ENCODE measurements at regions not wholly inside any gene's neighbourhood (a gene's known extent, or its start where the extent isn't known, plus 50 kb on each side); places are given as distances from the start of the nearest gene placed in this dataset.

GRCh38 chr2:217443601-217444000, 559.2 kb downstream of the TNS1 start:
- Histone ChIP-seq H3K9ac (ENCODE audit: insufficient read depth in 1 of 2, low read length in 2 of 2) (no peak overlapping the region), H3K27ac (ENCODE audit: low read depth in 1 of 2, low read length in 1 of 2) (no peak overlapping the region), H3K36me3 (ENCODE audit: control insufficient read depth in 4 of 4, insufficient read depth in 4 of 4, low read length in 4 of 4) (no peaks in the 10 kb centered on the region), H3K4me1 (ENCODE audit: control insufficient read depth in 5 of 5, insufficient read depth in 5 of 5, low read length in 5 of 5) (peaks cover 0 to 4% (median 2%) of the 10 kb centered on the region in 5 donors), H3K27me3 (ENCODE audit: control insufficient read depth in 3 of 3, insufficient read depth in 3 of 3, low read length in 2 of 3) (no peaks in the 10 kb centered on the region), H3K4me3 (no peak overlapping the region), H3K9me3 (ENCODE audit: control insufficient read depth in 4 of 4, insufficient read depth in 3 of 4, low read length in 3 of 4) (no peaks in the 10 kb centered on the region)
- 95 to 100% methylated on average over 1 of the region's 1 CpG for WGBS, 2 donors
- ATAC-seq (ENCODE audit: insufficient read depth, low FRiP score) (no peak), DNase-seq (no peak)
- TF ChIP-seq CTCF (IDR thresholded peaks at IDR 0.05; ENCODE audit: control extremely low read depth, extremely low read depth) = no peak

GRCh38 chr2:217440000-217440399, 562.8 kb downstream of the TNS1 start:
- H3K4me3 ChIP-seq = no peak overlapping the region
- no peaks in the 10 kb centered on the region for H3K27me3 ChIP-seq (ENCODE audit: control insufficient read depth in 3 of 3, insufficient read depth in 3 of 3, low read length in 2 of 3)
- H3K36me3 ChIP-seq (ENCODE audit: control insufficient read depth in 4 of 4, insufficient read depth in 4 of 4, low read length in 4 of 4) = no peaks in the 10 kb centered on the region
- no peak overlapping the region for H3K9ac ChIP-seq (ENCODE audit: insufficient read depth in 1 of 2, low read length in 2 of 2)
- peaks cover 7 to 33% (median 11%) of the 10 kb centered on the region in 5 donors for H3K4me1 ChIP-seq (ENCODE audit: control insufficient read depth in 5 of 5, insufficient read depth in 5 of 5, low read length in 5 of 5)
- ATAC-seq (ENCODE audit: insufficient read depth, low FRiP score) (no peak), DNase-seq (no peak)
- no peak overlapping the region for H3K27ac ChIP-seq (ENCODE audit: low read depth in 1 of 2, low read length in 1 of 2)
- no peaks in the 10 kb centered on the region for H3K9me3 ChIP-seq (ENCODE audit: control insufficient read depth in 4 of 4, insufficient read depth in 3 of 4, low read length in 3 of 4)
- TF ChIP-seq CTCF (IDR thresholded peaks at IDR 0.05; ENCODE audit: control extremely low read depth, extremely low read depth) = no peak
- WGBS, 2 donors = 37 to 47% methylated on average over 1 of the region's 1 CpG

GRCh38 chr2:217438821-217439220, 564.0 kb downstream of the TNS1 start:
- H3K27ac ChIP-seq (ENCODE audit: low read depth in 1 of 2, low read length in 1 of 2) = no peak overlapping the region
- 95 to 97% methylated on average over 1 of the region's 1 CpG for WGBS, 2 donors

More at GRCh38 chr2:217438821-217439220, 564.0 kb downstream of the TNS1 start:
- Histone ChIP-seq H3K4me3 (no peak overlapping the region), H3K27me3 (ENCODE audit: control insufficient read depth in 3 of 3, insufficient read depth in 3 of 3, low read length in 2 of 3) (no peaks in the 10 kb centered on the region), H3K36me3 (ENCODE audit: control insufficient read depth in 4 of 4, insufficient read depth in 4 of 4, low read length in 4 of 4) (no peaks in the 10 kb centered on the region), H3K9me3 (ENCODE audit: control insufficient read depth in 4 of 4, insufficient read depth in 3 of 4, low read length in 3 of 4) (no peaks in the 10 kb centered on the region), H3K4me1 (ENCODE audit: control insufficient read depth in 5 of 5, insufficient read depth in 5 of 5, low read length in 5 of 5) (peaks cover 9 to 43% (median 12%) of the 10 kb centered on the region in 5 donors), H3K9ac (ENCODE audit: insufficient read depth in 1 of 2, low read length in 2 of 2) (no peak overlapping the region)
- TF ChIP-seq CTCF (IDR thresholded peaks at IDR 0.05; ENCODE audit: control extremely low read depth, extremely low read depth) = no peak
- DNase-seq (no peak), ATAC-seq (ENCODE audit: insufficient read depth, low FRiP score) (no peak)
